ENCODE measurements at regions not wholly inside any gene's neighbourhood (a gene's known extent, or its start where the extent isn't known, plus 50 kb on each side); places are given as distances from the start of the nearest gene placed in this dataset.

DNA sequence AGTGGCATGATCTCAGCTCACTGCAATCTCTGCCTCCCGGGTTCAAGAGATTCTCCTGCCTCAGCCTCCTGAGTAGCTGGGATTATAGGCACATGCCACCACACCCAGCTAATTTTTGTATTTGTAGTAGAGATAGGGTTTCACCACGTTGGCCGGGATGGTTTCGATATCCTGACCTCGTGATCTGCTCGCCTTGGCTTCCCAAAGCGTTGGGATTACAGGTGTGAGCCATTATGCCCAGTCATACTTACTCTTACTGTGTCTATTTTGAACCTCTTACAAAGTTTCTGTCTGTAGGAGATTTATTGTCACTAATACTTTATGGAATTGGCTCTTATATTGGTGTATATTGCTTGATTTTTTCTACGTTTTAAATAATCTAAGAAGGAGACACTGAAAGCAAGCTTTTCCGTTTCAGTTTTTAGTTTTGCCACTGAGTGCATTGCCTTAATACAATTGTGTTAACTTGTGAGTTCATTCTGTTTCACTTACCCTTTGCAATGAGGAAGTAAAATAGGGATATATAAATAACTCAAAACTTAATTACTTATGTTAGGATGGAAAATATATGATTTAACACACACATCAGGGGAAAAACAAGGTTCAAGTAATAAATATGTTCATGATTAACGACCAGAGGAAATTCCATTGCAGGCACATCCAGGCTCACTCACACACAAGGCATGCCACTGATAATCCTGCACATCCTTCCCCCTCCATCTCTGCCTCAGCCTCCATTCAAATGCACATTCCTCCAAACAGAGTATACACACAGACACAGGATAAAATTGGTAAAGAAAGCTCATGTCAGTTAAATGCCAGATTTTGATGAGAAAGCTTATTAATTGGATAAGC lies 279.3 kb upstream of the RASGRP1 start:
- Histone ChIP-seq H3K4me2 (ENCODE audit: low read depth, low read length, poor library complexity, severe bottlenecking) (no peak overlapping the region), H3K79me2 (ENCODE audit: insufficient read depth, low read length) (no peaks in the 10 kb centered on the region), H3K36me3 (ENCODE audit: low read length) (no peaks in the 10 kb centered on the region), H3K9ac (ENCODE audit: low read length) (no peak overlapping the region), H3K27me3 (ENCODE audit: low read length) (no peaks in the 10 kb centered on the region), H3F3A (ENCODE audit: insufficient read depth) (no peaks in the 10 kb centered on the region), H3K9me2 (replicated peaks; ENCODE audit: insufficient read depth, low read length) (no peaks in the 10 kb centered on the region), H3K27ac (ENCODE audit: low read depth, low read length) (no peak overlapping the region), H2AFZ (ENCODE audit: low read depth, low read length, severe bottlenecking) (no peak overlapping the region), H3K4me3 (ENCODE audit: insufficient read depth, low read length, poor library complexity, severe bottlenecking) (no peak overlapping the region), H4K20me1 (ENCODE audit: low read depth, low read length) (no peaks in the 10 kb centered on the region), H3K9me3 (ENCODE audit: insufficient read depth, low read length) (no peaks in the 10 kb centered on the region)
- no peak for TF ChIP-seq EZH2phosphoT487 (conservative IDR thresholded peaks at IDR 0.05; ENCODE audit: low read length)
- TF ChIP-seq, protein P1, sequence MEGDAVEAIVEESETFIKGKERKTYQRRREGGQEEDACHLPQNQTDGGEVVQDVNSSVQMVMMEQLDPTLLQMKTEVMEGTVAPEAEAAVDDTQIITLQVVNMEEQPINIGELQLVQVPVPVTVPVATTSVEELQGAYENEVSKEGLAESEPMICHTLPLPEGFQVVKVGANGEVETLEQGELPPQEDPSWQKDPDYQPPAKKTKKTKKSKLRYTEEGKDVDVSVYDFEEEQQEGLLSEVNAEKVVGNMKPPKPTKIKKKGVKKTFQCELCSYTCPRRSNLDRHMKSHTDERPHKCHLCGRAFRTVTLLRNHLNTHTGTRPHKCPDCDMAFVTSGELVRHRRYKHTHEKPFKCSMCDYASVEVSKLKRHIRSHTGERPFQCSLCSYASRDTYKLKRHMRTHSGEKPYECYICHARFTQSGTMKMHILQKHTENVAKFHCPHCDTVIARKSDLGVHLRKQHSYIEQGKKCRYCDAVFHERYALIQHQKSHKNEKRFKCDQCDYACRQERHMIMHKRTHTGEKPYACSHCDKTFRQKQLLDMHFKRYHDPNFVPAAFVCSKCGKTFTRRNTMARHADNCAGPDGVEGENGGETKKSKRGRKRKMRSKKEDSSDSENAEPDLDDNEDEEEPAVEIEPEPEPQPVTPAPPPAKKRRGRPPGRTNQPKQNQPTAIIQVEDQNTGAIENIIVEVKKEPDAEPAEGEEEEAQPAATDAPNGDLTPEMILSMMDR (IDR thresholded peaks at IDR 0.05; ENCODE audit: insufficient read depth, low read length, poor library complexity, severe bottlenecking), result no peak

DNA sequence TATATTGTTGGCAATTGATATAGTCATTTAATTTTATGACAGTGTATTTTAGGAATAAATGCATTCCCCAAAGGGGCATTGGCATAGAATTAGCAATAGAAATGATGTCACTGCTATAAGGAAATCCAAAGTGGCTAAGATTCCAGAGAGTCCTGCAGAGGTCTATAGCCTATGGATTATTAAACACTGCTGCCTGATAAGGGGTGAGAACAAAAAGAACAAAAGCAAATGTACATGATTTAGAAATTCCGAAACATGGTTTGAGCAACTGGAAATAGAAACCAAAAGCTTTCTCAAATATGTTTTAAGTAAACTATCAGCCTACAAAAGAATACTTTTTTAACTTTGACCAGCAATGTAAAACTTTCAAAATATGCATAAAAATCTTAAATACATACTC lies 280.1 kb upstream of the RASGRP1 start:
- H3K9me2 ChIP-seq (replicated peaks; ENCODE audit: insufficient read depth, low read length), result no peaks in the 10 kb centered on the region
- TF ChIP-seq EZH2phosphoT487 (conservative IDR thresholded peaks at IDR 0.05; ENCODE audit: low read length), result no peak
- TF ChIP-seq, protein P1 (IDR thresholded peaks at IDR 0.05; ENCODE audit: insufficient read depth, low read length, poor library complexity, severe bottlenecking), result no peak
- H3K9me3 ChIP-seq (ENCODE audit: insufficient read depth, low read length), result no peaks in the 10 kb centered on the region
- H3K4me2 ChIP-seq (ENCODE audit: low read depth, low read length, poor library complexity, severe bottlenecking), result no peak overlapping the region
- no peaks in the 10 kb centered on the region for H3K36me3 ChIP-seq (ENCODE audit: low read length)
- no peak overlapping the region for H2AFZ ChIP-seq (ENCODE audit: low read depth, low read length, severe bottlenecking)
- no peaks in the 10 kb centered on the region for H3K27me3 ChIP-seq (ENCODE audit: low read length)
- H3K27ac ChIP-seq (ENCODE audit: low read depth, low read length), result no peak overlapping the region
- no peaks in the 10 kb centered on the region for H3K79me2 ChIP-seq (ENCODE audit: insufficient read depth, low read length)
- no peak overlapping the region for H3K4me3 ChIP-seq (ENCODE audit: insufficient read depth, low read length, poor library complexity, severe bottlenecking)
- no peaks in the 10 kb centered on the region for H3F3A ChIP-seq (ENCODE audit: insufficient read depth)
- no peak overlapping the region for H3K9ac ChIP-seq (ENCODE audit: low read length)
- H4K20me1 ChIP-seq (ENCODE audit: low read depth, low read length), result no peaks in the 10 kb centered on the region

DNA sequence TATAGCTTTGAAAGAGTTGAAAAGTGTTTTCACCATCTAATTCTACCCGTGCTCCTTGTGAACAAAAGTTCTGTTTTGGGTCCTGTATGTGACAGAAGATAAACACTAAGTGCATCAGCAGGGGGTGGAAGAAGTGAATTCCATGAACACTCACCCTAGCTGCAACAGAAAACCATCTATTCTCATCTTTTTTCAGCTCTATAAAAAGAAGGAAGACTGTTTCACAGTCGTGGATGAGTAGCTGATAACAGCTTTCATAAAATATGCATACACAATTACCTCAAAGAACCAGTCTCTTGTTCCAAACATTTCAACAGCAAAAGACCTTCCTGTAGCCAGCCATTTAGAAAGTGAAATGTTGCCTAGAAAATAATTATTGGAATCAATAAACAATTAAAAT lies 281.7 kb upstream of the RASGRP1 start:
- H3K9ac ChIP-seq (ENCODE audit: low read length), result no peak overlapping the region
- H3K27me3 ChIP-seq (ENCODE audit: low read length), result no peaks in the 10 kb centered on the region
- no peaks in the 10 kb centered on the region for H3K9me3 ChIP-seq (ENCODE audit: insufficient read depth, low read length)
- TF ChIP-seq, protein P1 (IDR thresholded peaks at IDR 0.05; ENCODE audit: insufficient read depth, low read length, poor library complexity, severe bottlenecking), result no peak
- TF ChIP-seq EZH2phosphoT487 (conservative IDR thresholded peaks at IDR 0.05; ENCODE audit: low read length), result no peak
- H3K4me2 ChIP-seq (ENCODE audit: low read depth, low read length, poor library complexity, severe bottlenecking), result no peak overlapping the region
- no peaks in the 10 kb centered on the region for H4K20me1 ChIP-seq (ENCODE audit: low read depth, low read length)
- no peaks in the 10 kb centered on the region for H3K9me2 ChIP-seq (replicated peaks; ENCODE audit: insufficient read depth, low read length)
- no peak overlapping the region for H3K4me3 ChIP-seq (ENCODE audit: insufficient read depth, low read length, poor library complexity, severe bottlenecking)
- no peaks in the 10 kb centered on the region for H3K36me3 ChIP-seq (ENCODE audit: low read length)
- H2AFZ ChIP-seq (ENCODE audit: low read depth, low read length, severe bottlenecking), result no peak overlapping the region
- H3F3A ChIP-seq (ENCODE audit: insufficient read depth), result no peaks in the 10 kb centered on the region
- no peak overlapping the region for H3K27ac ChIP-seq (ENCODE audit: low read depth, low read length)
- no peaks in the 10 kb centered on the region for H3K79me2 ChIP-seq (ENCODE audit: insufficient read depth, low read length)

All from SU-DHL-6 (cell line).